Dedifferentiated amniotic fluid mesenchymal stem cell (primary cell): ENCODE measurements at regions not wholly inside any gene's neighbourhood (a gene's known extent, or its start where the extent isn't known, plus 50 kb on each side); places are given as distances from the start of the nearest gene placed in this dataset.
"Not testable (repeated sequence)": the region's sequence is repeated elsewhere in the genome, so short reads cannot be mapped to it uniquely, and the experiment has no call there.

Experiments used
- DNase-seq: peaks from one replicate; pipeline ENCODE4 v3.0.0-alpha.2; 2016; ENCODE audit errors: extremely low spot score

DNA sequence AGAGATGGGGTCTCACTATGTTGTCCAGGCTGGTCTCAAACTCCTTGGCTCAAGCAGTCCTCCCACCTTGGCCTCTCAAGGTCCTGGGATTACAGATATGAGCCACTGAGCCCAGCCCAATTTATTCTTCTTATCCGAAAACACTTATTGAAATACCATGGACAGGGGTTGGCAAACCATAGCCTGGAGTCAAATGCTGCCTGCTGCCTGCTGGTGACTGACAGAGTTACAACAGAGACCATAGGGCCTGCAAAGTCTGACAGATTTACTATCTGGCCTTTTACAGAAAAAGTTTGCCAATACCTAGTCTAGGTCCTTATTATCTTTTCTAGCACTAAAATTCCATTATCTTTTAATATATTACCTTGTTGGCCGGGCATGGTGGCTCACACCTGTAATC, 87.1 kb upstream of the ZNF281 start:
- DNase-seq: no peak

DNA sequence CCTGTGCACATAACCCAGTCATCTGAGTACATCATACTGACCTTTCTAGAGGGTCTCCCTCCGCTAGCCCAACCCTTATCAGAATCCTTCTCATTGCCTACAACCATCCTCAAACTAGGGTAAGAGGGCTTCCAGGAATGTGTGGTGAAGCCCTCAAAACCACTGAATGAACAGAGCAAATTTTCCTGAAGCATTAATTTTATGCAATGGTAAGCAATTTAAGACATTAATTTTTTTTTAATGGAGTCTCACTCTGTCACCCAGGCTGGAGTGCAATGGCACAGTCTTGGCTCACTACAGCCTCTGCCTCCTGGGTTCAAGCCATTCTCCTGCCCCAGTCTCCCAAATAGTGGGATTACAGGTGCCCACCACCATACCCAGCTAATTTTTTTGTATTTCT, 86.1 kb upstream of the ZNF281 start:
- DNase-seq: no peak

DNA sequence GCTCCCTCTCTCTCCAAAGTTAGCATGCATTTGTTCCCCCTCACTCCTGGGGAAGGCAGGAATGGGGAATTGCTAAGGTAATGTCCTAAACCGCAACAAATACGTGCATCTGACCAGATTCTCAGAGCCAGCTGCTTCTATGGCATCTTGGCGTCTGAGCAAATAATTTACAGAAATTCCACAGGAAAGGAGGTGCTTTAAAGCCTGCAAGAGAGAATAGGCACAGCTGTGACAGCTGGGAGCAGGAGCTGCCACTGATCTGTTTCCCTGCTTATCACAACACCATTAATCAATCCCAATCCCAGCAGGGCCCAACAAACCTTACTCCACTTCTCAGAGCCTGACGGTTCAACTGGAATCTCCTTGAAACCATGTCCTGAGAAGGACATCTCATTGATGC, 83.5 kb upstream of the ZNF281 start:
- DNase-seq: no peak

DNA sequence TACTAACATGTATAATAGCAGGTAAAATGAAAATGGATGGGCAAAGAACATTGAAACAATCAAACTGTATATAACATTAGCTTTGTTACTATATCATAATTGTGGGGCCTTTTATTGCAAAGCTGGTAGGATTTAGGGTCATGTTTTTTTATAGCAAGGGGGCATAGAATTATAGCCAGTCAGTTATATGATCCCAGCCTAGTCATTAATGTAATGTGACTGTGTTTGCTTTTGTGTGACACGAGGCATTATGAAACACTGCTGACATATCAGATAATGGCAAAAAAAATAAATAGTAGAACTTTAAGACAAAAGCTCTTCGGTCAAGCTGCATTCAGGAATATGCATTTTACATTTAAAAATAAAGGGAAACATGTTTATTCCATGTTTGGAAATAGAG, 81.3 kb upstream of the ZNF281 start:
- DNase-seq: no peak

DNA sequence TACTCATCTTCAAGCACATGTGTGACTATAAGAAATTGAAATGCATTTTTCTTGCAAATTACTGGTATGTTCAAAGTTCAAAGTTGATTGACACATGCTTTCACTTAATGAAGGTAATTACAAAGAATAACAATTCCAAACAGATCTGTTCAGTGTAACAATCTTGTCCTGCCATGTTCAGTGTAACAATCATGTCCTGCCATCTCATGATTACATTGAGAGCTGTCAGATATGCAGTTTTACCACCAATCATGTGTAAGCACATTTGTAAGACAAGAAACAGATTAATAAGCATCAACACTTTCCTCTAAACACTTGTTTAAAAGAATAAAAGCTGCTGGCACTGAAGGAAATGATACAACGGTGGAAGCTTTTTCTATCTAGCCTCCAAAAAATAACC, 80.3 kb upstream of the ZNF281 start:
- DNase-seq: no peak

DNA sequence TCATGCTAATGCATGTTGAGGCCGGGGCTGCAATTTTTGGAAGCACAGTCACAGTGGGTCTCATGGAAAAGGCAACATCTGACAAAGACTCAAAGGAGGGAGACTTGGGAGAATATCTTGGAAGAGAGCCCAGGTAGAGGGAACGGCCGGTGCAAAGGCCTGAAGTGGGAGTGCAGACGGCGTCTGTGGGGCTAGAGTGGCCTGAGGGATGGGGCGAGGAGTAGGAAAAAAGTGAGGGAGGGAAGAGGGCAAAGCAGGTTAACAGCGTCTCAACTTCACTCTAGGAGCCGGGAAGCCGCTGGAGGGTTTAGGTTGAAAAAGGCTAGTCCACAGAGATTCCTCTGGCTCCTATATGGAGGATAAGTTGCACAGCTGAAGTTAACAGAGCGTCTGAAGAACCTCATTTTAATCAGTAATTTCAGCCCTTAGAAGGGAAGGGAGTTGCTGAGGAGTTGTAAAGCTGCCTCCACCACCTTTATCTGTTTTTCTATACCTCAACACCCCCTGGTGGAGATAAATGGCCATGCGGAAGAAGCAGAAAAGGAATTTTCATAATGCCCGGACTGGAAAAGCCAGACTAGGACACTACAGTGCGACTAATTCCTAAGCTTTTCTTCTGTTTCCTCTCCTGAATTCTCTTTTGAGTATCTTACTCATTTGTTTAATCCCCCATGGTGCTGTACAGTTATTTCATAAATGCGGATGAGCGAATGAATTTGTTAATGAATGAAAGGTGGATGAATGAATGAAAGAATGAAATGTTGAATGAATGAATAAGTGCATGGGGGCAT, 78.7 kb upstream of the ZNF281 start:
- peak; percentile 80 for DNase-seq

DNA sequence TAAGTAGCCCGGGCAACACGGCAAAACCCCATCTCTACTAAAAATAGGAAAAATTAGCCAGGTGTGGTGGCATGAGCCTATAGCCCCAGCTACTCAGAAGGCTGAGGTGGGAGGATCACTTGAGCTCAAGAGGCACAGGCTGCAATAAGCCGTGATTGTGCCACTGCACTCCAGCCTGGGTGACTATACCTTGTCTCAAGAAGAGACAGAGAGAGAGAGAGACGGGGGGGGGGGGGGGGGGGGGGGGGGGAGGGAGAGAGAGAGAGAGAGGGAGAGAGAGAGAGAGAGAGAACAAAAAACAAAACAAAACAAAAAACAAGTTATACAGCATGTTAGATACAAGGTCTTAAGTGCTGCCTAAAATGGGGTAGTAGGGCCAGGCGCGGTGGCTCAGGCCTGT, 77.8 kb upstream of the ZNF281 start:
- DNase-seq: no peak

DNA sequence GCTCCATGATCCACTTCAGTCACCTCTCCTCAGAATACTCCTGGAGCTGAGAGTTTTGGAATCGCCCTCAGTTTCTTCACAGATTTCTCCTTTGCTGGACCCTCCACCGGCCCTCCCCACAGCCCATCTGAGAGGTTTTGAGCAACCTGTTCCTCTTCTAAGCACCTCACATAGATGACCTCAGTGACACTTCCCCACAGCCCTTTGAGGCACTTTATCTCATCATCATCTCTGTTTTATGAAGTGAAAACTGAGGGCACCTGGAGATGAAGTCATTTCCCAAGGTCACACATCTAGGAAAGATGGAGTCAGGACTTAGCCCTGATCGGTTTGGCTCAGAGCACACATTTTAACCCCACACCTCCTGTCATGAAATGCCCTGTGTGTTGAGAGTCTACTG, 76.8 kb upstream of the ZNF281 start:
- DNase-seq: no peak

DNA sequence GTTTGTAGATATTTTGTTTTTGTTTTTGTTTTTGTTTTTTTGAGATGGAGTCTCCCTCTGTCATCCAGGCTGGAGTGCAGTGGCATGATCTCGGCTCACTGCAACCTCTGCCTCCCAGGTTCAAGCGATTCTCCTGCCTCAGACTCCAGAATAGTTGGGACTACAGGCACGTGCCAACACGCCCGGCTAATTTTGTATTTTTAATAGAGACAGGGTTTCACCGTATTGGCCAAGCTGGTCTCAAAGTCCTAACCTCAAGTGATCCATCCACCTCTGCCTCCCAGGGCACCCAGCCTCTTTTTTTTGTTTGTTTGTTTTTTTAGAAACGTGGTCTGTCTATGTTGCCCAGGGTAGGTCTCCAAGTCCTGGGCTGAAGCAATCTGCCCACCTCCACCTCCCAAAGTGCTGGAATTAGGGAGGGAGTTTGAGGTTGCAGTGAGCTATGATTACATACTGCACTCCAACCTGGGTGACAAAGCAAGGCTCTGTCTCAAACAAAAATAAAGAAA, 74.7 kb upstream of the ZNF281 start:
- not testable (repeated sequence) for DNase-seq

DNA sequence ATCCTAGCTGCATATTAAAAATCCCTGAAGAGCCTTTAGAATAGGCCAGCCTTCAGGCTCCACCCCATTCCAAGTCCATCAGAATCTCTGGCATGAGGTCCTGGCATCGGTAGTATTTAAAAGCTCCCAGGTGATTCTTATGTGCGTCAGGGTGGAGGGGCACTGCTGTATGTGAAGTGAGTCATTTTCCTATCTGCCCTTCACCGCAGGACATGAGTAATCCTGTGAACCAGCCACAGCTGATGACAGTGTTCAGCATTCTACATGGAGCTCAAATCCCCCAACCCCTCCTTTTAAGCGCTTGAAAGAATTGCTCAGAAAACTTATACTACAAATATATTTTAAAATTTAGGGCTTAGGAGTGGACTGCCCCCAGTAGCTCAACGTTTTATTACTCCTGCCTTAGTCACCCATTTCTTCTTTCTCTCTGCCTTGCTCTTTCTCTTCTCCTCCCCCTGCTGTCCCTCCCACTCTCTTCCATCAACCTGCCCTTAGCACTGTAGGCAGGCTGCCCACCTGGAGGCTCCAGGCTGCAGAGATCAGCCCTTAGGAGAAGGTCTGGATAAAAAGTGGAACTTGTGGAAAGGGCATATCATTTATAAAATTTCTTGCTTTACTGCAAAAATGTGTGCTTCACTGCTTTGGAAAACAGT, 73.8 kb upstream of the ZNF281 start:
- DNase-seq: peak; percentile 77

DNA sequence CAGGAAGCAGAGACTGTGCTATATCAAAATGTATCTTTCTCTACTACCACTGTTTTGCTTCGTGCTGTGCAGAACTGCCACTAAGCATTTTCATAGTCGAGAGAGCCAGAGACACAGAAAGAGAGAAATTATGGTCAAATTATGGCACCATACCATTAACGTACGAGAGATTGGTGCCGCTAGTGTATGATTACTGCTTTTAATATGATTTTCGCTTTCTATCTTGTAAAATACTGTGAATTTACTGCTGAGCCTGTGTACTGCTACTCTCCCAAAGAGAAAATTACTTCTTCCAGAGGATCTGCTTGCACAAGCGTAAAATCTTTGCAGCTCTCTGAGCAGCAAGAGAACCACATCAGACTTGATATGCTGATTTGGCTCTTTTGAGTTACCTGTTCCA, 71.1 kb upstream of the ZNF281 start:
- no peak for DNase-seq

DNA sequence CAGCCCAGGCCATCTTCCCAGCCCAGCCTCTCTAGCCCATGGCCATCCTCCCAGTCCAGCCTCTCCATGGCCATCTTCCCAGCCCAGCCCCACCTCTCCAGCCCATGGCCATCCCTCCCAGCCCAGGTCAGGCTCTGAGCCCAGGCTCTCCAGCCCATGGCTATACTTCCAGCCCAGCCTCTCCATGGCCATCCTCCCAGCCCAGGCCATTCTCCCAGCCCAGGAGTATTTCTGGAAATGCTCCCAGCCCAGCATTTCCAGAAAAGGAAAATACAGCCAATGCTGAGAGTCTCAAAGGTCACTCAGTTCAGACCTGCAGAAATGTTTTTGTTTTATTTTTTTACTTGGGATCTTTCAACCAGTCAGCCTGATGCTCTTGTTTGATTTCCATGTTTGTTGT, 70.0 kb upstream of the ZNF281 start:
- DNase-seq: no peak

DNA sequence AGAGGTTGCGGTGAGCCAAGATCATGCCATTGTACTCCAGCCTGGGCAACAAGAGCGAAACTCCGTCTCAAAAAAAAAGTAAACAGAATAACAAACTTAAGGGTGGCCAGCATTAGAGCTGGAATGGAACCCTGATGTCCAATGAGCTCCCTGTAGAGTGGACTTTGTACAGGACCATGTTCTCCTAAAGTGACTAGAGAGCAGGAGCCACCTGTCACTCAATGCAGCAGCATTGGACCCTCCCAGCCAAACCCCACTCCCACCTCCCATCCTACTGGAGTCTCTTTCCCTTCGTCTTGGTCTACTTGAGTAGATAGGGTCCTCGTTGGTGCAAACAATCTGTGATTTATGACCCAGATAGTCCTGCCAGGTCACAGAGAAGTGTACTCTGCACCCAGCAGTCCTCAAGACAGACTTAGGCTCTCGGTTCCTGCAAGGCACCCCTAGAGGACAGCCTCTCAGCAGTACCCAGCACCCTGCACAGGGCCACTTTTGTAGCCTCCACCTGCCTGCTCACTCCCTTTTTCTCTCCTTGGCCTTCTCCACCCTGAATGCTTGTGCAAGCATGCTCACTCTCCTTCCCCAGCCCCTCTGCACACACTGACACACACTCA, 69.2 kb upstream of the ZNF281 start:
- no peak for DNase-seq

DNA sequence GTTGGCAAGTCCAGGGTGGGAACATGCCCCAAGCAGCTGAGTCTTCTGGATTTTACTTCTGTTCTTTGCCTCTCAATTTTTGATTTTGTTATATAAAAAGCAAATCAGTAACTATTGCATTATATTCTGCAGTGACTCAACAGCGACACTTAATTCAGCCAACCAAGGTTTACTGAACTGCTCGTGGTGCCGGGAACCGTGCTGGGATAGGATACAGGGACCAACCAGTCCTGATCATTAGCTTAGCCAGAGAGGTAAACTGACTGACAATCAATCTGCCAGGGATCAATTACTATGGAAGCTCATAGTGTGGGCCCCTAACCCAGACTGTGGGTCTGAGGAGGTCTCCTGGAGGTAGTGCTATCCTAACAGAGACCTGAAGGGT, 68.4 kb upstream of the ZNF281 start:
- DNase-seq: no peak

DNA sequence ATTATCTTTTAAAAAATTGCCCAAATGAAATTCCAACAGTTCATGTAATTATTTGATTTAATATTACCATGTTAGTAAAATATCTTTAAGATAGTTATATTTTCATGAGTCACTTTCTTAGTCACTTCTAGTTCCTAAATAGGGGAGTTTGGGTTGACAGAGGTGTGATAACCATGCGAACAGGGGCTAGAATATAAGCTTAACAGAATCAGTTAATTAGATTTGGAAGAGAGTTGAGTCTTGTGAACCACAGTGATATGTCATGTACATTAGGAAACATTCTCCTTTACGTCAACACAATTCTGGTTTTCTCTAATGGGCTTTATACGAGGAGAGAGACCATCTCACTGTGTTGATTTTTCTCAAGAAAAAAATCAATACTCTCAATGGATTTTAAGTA, 64.8 kb upstream of the ZNF281 start:
- DNase-seq: no peak

DNA sequence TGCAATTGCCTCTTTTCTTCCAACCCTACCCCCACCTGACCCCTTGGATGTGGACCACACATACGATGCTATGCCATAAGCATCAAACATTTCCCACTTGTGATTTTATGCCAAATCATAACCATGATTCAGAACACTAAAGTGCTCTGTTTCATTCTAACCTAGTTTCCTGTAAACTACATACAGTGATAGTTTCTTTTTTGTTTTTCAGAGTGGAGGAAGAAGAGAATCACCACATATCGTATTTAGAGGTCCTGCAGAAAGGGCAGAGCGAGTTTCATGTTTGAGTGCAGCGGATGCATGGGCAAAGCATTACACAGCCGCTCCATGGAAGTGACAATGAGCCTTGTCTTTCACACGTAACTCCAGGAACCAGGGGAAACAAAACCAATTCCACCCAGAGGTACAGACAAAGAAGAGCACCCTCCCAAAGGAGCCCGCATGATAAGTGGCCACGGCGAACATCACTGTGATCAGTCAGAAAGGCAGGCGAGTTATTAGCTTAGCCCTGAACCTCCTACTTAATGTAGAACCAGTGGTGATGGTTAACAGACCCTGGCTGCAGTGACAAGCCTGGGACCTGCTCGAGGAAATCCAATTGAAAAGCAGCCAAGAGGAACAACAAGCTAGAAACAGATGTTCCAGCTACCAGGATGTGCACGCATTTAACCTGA, 64.0 kb upstream of the ZNF281 start:
- no peak for DNase-seq

DNA sequence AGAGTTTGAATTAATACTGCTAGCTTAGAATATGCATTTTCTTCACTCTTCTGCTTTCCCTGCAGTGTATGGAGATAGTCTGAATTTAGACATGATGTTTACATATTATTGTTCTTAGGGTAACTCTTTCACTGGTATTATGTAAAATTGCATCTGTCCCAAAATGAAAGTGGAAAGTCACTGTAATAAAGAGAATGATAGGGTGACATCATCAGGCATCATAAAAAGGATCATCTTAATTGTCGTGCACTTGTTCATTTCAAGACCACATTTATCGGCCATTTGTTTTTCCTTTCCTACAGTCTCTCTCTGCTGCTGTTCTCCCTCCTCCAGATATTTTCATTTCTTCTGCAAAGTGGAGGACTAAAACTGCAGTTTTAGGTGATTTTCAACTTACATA, 61.9 kb upstream of the ZNF281 start:
- DNase-seq: no peak

DNA sequence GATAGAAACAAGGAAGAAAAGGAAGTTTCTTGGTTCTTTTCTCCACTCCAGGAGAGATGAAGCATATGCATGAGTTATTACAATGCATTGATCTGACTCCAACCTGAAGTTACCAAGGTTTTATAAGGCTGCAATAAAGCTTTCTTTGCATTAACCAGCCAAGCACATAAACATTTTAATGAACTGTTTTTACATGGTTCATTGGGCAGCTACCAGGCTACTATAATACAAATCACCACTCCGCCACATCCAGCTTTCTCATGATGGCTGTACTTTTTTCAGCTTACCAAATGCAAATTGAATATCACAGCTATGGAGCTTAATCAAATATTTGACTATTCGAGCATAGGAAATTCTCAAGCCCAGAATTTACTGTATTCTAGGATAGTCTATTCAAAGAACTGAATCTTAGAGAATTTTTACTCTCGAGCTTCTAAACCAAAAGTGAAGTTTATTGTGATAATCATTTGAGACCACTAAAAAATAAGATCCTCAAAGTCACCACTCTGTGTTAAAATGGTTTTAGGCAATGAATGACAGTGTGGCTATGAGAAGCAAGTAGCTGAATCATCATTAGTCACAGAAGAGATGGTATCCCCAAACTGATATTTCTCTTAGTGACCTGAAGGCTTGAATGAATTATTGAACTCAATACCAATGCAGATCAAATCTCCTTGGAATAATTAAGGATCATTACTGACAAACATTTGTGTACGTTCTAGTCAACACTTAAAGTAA, 58.6 kb upstream of the ZNF281 start:
- no peak for DNase-seq

DNA sequence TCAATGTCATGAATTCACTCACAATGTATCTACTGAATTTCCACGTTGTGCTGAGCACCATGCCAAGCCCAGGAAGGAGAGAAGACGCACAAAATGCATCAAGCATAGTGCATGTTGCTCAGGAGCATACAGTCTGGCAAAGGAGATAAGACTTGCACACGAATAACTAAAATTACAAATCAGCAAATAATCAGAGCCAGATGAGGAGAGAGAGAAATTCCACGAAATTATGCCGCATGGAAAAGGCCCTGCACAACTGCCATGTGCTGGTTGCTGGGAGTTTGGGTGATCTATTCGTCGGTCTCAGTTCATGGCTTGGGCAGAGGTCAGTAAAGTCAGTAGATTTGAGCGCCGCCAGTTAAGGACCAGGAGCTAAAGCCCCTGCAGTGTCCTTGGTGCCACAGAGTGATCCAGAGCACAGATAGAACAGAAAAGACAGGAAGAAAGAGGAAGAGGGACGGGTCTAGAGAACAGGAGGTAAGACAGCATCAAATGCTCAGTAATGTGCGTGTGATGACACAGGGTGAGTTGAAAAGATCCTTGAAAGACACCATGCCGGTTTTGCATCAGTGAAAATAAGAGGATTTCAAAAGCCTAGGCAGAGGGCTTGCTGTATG, 55.1 kb upstream of the ZNF281 start:
- DNase-seq: no peak
